ENCODE measurements at regions not wholly inside any gene's neighbourhood (a gene's known extent, or its start where the extent isn't known, plus 50 kb on each side); places are given as distances from the start of the nearest gene placed in this dataset.

GRCh38 chr1:201636097-201636496 lies 97.2 kb downstream of the NAV1 start:
- H3K27me3 ChIP-seq, result no peaks in the 10 kb centered on the region
- H3K4me1 ChIP-seq (replicated peaks in 1 of 2), result peaks cover 0 to 8% of the 10 kb centered on the region in 2 donors
- TF ChIP-seq POLR2A (IDR thresholded peaks at IDR 0.05) (no peak), CTCF (IDR thresholded peaks at IDR 0.05) (no peak)
- H3K27ac ChIP-seq, result peak overlapping the region in 1 of 5 donors; percentile 1
- 77 to 88% (median 82%) methylated on average over 2 of the region's 2 CpGs for WGBS, 4 donors
- no peak overlapping the region for H3K4me3 ChIP-seq
- intact Hi-C loops (cut with DNase I), result no loop called here
- H3K9me3 ChIP-seq (replicated peaks in 1 of 3), result no peaks in the 10 kb centered on the region
- no peak for DNase-seq
- H3K36me3 ChIP-seq (replicated peaks in 1 of 2), result no peaks in the 10 kb centered on the region

- no peak overlapping the region for H3K4me3 ChIP-seq
- intact Hi-C loops (cut with DNase I), result no loop called here
- peak overlapping the region in 1 of 5 donors; percentile 1 for H3K27ac ChIP-seq
- WGBS, 4 donors, result 56 to 74% (median 67%) methylated on average over 3 of the region's 3 CpGs
- H3K9me3 ChIP-seq (replicated peaks in 1 of 3), result no peaks in the 10 kb centered on the region
- no peaks in the 10 kb centered on the region for H3K27me3 ChIP-seq
- DNase-seq, result peak in 1 of 7 donors; percentile 14
- no peaks in the 10 kb centered on the region for H3K36me3 ChIP-seq (replicated peaks in 1 of 2)
- TF ChIP-seq POLR2A (IDR thresholded peaks at IDR 0.05) (no peak), CTCF (IDR thresholded peaks at IDR 0.05) (no peak)
- H3K4me1 ChIP-seq (replicated peaks in 1 of 2), result peaks cover 0 to 8% of the 10 kb centered on the region in 2 donors
Measured at GRCh38 chr1:201636510-201636971, 97.6 kb downstream of the NAV1 start.

- no peaks in the 10 kb centered on the region for H3K27me3 ChIP-seq
- H3K4me3 ChIP-seq, result no peak overlapping the region
- no peak overlapping the region for H3K27ac ChIP-seq
- H3K36me3 ChIP-seq (replicated peaks in 1 of 2), result no peaks in the 10 kb centered on the region
- DNase-seq, result no peak
- no peaks in the 10 kb centered on the region for H3K9me3 ChIP-seq (replicated peaks in 1 of 3)
- 77 to 90% (median 83%) methylated on average over 4 of the region's 4 CpGs for WGBS, 4 donors
- intact Hi-C loops (cut with DNase I), result no loop called here
- peaks cover 0 to 8% of the 10 kb centered on the region in 2 donors for H3K4me1 ChIP-seq (replicated peaks in 1 of 2)
- TF ChIP-seq POLR2A (IDR thresholded peaks at IDR 0.05), result no peak
- no peak for TF ChIP-seq CTCF (IDR thresholded peaks at IDR 0.05)
Measured at GRCh38 chr1:201637282-201638079, 98.6 kb downstream of the NAV1 start.

GRCh38 chr1:201639391-201639790 lies 100.5 kb downstream of the NAV1 start:
- intact Hi-C loops (cut with DNase I), result no loop called here
- no peak for TF ChIP-seq CTCF (IDR thresholded peaks at IDR 0.05)
- TF ChIP-seq POLR2A (IDR thresholded peaks at IDR 0.05), result no peak
- no peak for DNase-seq
- Histone ChIP-seq H3K36me3 (replicated peaks in 1 of 2) (no peaks in the 10 kb centered on the region), H3K27ac (peak overlapping the region in 1 of 5 donors; percentile 46), H3K4me1 (replicated peaks in 1 of 2) (peaks cover 0 to 8% of the 10 kb centered on the region in 2 donors), H3K27me3 (no peaks in the 10 kb centered on the region), H3K9me3 (replicated peaks in 1 of 3) (no peaks in the 10 kb centered on the region), H3K4me3 (no peak overlapping the region)
- WGBS, 4 donors, result 67 to 74% (median 72%) methylated on average over 4 to 7 of the region's 7 CpGs
